Stomach (tissue), 8 donors: ENCODE measurements at regions not wholly inside any gene's neighbourhood (a gene's known extent, or its start where the extent isn't known, plus 50 kb on each side); places are given as distances from the start of the nearest gene placed in this dataset.

ENCODE experiments used
- DNase-seq, 2 donors: peaks; one replicate each; pipeline versions ENCODE4 v3.0.0 to v3.0.0-alpha.2; 2013 to 2019
- H3K27ac ChIP-seq, 5 donors: fragments of 200-600 bp in 4 of 5; sonication (generic) in 4 of 5; one replicate each; pipeline ENCODE4 v1.5.1; 2013 to 2019; ENCODE audit warnings: mild to moderate bottlenecking in 1 of 5, moderate library complexity in 1 of 5
- H3K27me3 ChIP-seq, 3 donors: fragments of 200-600 bp; sonication (generic); one replicate each; pipeline ENCODE4 v1.5.1; 2017 to 2019; ENCODE audit warnings: mixed run types in 1 of 3
- H3K36me3 ChIP-seq, 4 donors: fragments of 200-600 bp; sonication (generic); 1 replicate in 3 of 4; 2 replicates in 1 of 4; pipeline ENCODE4 v1.5.1; 2016 to 2019
- H3K4me1 ChIP-seq, 4 donors: fragments of 200-600 bp; sonication (generic); one replicate each; pipeline ENCODE4 v1.5.1; 2016 to 2019
- H3K4me3 ChIP-seq, 4 donors: fragments of 200-600 bp; sonication (generic) in 3 of 4; one replicate each; pipeline ENCODE4 v1.5.1; 2016 to 2019; ENCODE audit warnings: mild to moderate bottlenecking in 1 of 4
- H3K9me3 ChIP-seq, 4 donors: fragments of 200-600 bp; sonication (generic); one replicate each; pipeline ENCODE4 v1.5.1; 2016 to 2019
- EP300 ChIP-seq: sonication (generic); formaldehyde crosslinking; IDR thresholded peaks from one replicate; pipeline ENCODE4 v1.6.1; 2017; ENCODE audit warnings: antibody characterized with exemption
- POLR2A ChIP-seq, 4 donors: fragments of 450-650 bp; IDR thresholded peaks; one replicate each; pipeline ENCODE4 v1.6.1; 2016; ENCODE audit warnings: antibody characterized with exemption in 4 of 4, control low read depth in 2 of 4, mild to moderate bottlenecking in 1 of 4, moderate library complexity in 1 of 4
- POLR2AphosphoS5 ChIP-seq, 3 donors: sonication (generic); formaldehyde crosslinking; IDR thresholded peaks; one replicate each; pipeline ENCODE4 v1.6.1; 2016; ENCODE audit warnings: antibody characterized with exemption in 3 of 3
- WGBS, 5 donors: extraction: QIAGEN DNeasy Blood & Tissue Kit in 3 of 5; methylation state at CpG; one replicate each; pipeline versions ENCODE4 v1.1.5 to v1.1.7; 2013 to 2018; 5-methylcytosine and 5-hydroxymethylcytosine counted together
- intact Hi-C: fragments of 100-400 bp; cut with DNase I; formaldehyde crosslinking; loops from one replicate; pipeline ENCODE4 v1.15.1; 2023; ENCODE audit warnings: low total_unique reads
- TF ChIP-seq, protein P1 (sequence below), 7 experiments: fragments of 450-650 bp in 4 of 7; fragments of 200-600 bp in 3 of 7; sonication (generic) in 3 of 7; IDR thresholded peaks; one replicate each; pipeline ENCODE4 v1.5.1; 2016 to 2019; ENCODE audit warnings: antibody characterized with exemption in 7 of 7, control low read depth in 2 of 7, mild to moderate bottlenecking in 1 of 7
- donor health status: healthy with polysubstance abuse.
- donor health status: Bipolar disorder and iron deficiency.
- donor health status: healthy.

DNA sequence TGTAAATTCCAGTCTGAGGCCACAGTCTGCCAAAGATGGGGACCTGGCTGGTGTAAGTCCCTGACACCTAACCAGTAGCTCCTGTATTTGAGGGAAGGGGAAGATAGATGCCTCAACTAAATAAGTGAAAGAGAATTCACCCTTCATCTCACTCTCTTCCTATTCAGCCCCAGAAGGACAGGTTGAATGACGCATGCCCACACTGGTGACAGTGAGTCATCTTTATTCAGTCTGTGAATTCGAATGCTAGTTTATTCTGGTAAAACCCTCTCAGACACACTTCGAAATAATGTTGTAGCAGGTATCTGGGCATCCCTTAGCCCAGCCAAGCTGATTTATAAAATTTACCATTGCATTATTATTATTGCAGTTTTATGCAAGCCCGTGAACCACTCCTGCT lies 617.0 kb upstream of the PRMT6 start:
- TF ChIP-seq, protein P1, sequence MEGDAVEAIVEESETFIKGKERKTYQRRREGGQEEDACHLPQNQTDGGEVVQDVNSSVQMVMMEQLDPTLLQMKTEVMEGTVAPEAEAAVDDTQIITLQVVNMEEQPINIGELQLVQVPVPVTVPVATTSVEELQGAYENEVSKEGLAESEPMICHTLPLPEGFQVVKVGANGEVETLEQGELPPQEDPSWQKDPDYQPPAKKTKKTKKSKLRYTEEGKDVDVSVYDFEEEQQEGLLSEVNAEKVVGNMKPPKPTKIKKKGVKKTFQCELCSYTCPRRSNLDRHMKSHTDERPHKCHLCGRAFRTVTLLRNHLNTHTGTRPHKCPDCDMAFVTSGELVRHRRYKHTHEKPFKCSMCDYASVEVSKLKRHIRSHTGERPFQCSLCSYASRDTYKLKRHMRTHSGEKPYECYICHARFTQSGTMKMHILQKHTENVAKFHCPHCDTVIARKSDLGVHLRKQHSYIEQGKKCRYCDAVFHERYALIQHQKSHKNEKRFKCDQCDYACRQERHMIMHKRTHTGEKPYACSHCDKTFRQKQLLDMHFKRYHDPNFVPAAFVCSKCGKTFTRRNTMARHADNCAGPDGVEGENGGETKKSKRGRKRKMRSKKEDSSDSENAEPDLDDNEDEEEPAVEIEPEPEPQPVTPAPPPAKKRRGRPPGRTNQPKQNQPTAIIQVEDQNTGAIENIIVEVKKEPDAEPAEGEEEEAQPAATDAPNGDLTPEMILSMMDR (IDR thresholded peaks at IDR 0.05): no peak
- no peak for TF ChIP-seq EP300
- no peak for TF ChIP-seq POLR2A (IDR thresholded peaks at IDR 0.05)
- TF ChIP-seq POLR2AphosphoS5 (IDR thresholded peaks at IDR 0.05): no peak
- H3K4me3 ChIP-seq: no peak overlapping the region
- H3K9me3 ChIP-seq: no peaks in the 10 kb centered on the region
- no peaks in the 10 kb centered on the region for H3K27me3 ChIP-seq
- H3K36me3 ChIP-seq: no peaks in the 10 kb centered on the region
- WGBS, 5 donors: 76 to 87% (median 84%) methylated on average over 4 of the region's 4 CpGs
- DNase-seq: no peak
- H3K27ac ChIP-seq: no peak overlapping the region
- intact Hi-C loops: no loop called here
- no peaks in the 10 kb centered on the region for H3K4me1 ChIP-seq

DNA sequence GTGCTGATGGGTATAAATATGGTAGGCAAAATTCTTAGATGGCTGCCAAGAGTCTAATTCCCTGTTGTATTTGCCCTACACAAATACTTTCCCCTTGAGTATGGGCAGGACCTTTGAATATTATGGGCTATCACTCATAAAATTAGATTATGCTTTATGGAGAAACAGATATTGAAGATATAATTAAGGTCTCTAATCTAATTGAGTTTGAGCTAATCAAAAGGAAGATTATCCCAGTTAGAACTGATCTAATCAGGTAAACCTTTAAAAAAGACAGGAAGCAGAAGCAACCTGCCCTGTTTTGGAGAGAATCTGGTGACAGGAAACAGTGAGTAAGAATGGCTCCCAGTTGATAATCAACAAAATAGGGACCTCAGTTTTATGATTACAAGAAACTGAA lies 609.0 kb upstream of the PRMT6 start:
- no peak for DNase-seq
- H3K4me3 ChIP-seq: no peak overlapping the region
- no peak overlapping the region for H3K27ac ChIP-seq
- H3K9me3 ChIP-seq: no peaks in the 10 kb centered on the region
- no peaks in the 10 kb centered on the region for H3K27me3 ChIP-seq
- TF ChIP-seq POLR2A (IDR thresholded peaks at IDR 0.05) (no peak), EP300 (no peak), POLR2AphosphoS5 (IDR thresholded peaks at IDR 0.05) (no peak)
- TF ChIP-seq, protein P1 (IDR thresholded peaks at IDR 0.05): no peak
- no peaks in the 10 kb centered on the region for H3K4me1 ChIP-seq
- intact Hi-C loops: no loop called here
- H3K36me3 ChIP-seq: no peaks in the 10 kb centered on the region

DNA sequence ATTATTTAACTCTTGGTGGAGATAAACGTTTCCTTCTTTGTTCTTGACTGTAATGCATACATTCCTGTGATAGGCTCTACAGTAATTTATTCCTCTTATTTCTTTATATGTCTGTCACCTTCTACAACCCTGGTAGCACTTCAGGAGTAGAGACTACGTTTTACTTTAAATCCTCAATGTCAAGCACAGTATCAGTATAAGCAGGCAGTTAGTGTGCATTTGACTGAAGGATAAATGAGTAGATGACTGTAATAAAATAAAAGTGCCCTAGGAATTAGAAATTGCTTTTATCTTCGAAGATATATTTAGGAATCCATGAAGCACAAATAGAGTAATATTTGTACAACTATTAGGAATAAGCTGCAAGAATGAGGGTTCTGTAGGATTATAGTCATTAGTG lies 599.6 kb upstream of the PRMT6 start:
- 48 to 63% (median 52%) methylated on average over 3 of the region's 3 CpGs for WGBS, 5 donors
- intact Hi-C loops: no loop called here
- no peaks in the 10 kb centered on the region for H3K36me3 ChIP-seq
- no peak overlapping the region for H3K4me3 ChIP-seq
- H3K4me1 ChIP-seq: no peaks in the 10 kb centered on the region
- TF ChIP-seq, protein P1 (IDR thresholded peaks at IDR 0.05): no peak
- TF ChIP-seq POLR2AphosphoS5 (IDR thresholded peaks at IDR 0.05) (no peak), EP300 (no peak), POLR2A (IDR thresholded peaks at IDR 0.05) (no peak)
- no peak overlapping the region for H3K27ac ChIP-seq
- no peak for DNase-seq
- no peaks in the 10 kb centered on the region for H3K27me3 ChIP-seq
- no peaks in the 10 kb centered on the region for H3K9me3 ChIP-seq

DNA sequence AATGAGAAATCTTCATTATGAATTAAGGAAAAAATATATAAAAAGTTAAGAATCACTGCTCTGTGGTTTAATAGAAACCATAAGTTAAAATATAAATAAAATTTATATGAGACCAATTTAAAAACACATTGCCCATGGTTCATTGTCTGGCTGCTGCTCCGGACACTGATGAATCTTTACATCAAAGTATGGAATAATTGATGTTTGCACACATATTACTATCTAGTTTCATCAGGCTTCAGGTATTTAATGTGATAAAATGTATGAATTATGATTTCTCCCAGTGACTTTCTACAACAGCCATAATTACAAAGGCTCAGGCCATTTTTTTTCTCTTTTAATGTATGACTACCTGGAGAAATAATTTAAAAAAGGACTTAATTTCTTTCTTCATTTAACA lies 599.1 kb upstream of the PRMT6 start:
- no peak overlapping the region for H3K27ac ChIP-seq
- peaks cover 0 to 2% (median 0%) of the 10 kb centered on the region in 4 donors for H3K9me3 ChIP-seq
- no peaks in the 10 kb centered on the region for H3K4me1 ChIP-seq
- H3K27me3 ChIP-seq: no peaks in the 10 kb centered on the region
- intact Hi-C loops: no loop called here
- no peak overlapping the region for H3K4me3 ChIP-seq
- DNase-seq: no peak
- TF ChIP-seq EP300 (no peak), POLR2A (IDR thresholded peaks at IDR 0.05) (no peak), POLR2AphosphoS5 (IDR thresholded peaks at IDR 0.05) (no peak)
- TF ChIP-seq, protein P1 (IDR thresholded peaks at IDR 0.05): no peak
- 78 to 92% (median 87%) methylated on average over 1 of the region's 1 CpG for WGBS, 5 donors
- no peaks in the 10 kb centered on the region for H3K36me3 ChIP-seq

DNA sequence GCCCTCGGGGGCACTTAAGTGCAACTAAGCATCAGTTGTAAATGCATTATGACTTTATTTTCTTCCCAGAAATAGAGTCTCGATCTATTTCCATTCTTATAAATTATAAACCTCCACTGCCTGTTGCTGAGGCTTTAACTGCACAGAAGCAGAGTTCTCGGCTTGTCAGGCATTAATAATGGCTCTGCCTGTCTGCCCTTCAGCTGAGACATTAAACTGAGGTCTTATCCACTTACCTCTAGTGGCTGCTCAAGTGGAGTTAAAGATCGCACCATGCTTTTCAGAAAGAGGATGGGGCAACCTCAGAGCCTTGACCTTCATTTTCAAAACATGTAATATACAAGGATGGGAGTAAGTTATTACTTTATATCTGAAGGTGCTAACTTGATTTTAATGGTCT lies 597.6 kb upstream of the PRMT6 start:
- Histone ChIP-seq H3K27ac (no peak overlapping the region), H3K4me1 (no peaks in the 10 kb centered on the region), H3K4me3 (no peak overlapping the region), H3K27me3 (no peaks in the 10 kb centered on the region), H3K9me3 (peaks cover 0 to 3% (median 0%) of the 10 kb centered on the region in 4 donors), H3K36me3 (no peaks in the 10 kb centered on the region)
- no peak for TF ChIP-seq EP300
- TF ChIP-seq, protein P1 (IDR thresholded peaks at IDR 0.05): no peak
- no peak for TF ChIP-seq POLR2AphosphoS5 (IDR thresholded peaks at IDR 0.05)
- TF ChIP-seq POLR2A (IDR thresholded peaks at IDR 0.05): no peak
- no peak for DNase-seq
- WGBS, 5 donors: 50 to 77% (median 69%) methylated on average over 4 of the region's 4 CpGs
- intact Hi-C loops: no loop called here
